ENCODE measurements at regions not wholly inside any gene's neighbourhood (a gene's known extent, or its start where the extent isn't known, plus 50 kb on each side); places are given as distances from the start of the nearest gene placed in this dataset.

GRCh38 chr2:204225671-204226073 lies 289.1 kb downstream of the ICOS start:
- no peak overlapping the region for H3K27ac ChIP-seq
- no peaks in the 10 kb centered on the region for H3K9me3 ChIP-seq (ENCODE audit: low read depth, low read length)
- TF ChIP-seq EZH2 (IDR thresholded peaks at IDR 0.05) = no peak
- H3K36me3 ChIP-seq (ENCODE audit: insufficient read depth, low read length) = no peaks in the 10 kb centered on the region
- no peak overlapping the region for H3K4me3 ChIP-seq
- no peak overlapping the region for H3K9ac ChIP-seq (ENCODE audit: insufficient read length)
- DNase-seq (ENCODE audit: low read depth, low spot score) = no peak

- no peak for DNase-seq (ENCODE audit: low read depth, low spot score)
- H3K4me3 ChIP-seq = no peak overlapping the region
- no peaks in the 10 kb centered on the region for H3K9me3 ChIP-seq (ENCODE audit: low read depth, low read length)
- no peak for TF ChIP-seq EZH2 (IDR thresholded peaks at IDR 0.05)
- no peaks in the 10 kb centered on the region for H3K36me3 ChIP-seq (ENCODE audit: insufficient read depth, low read length)
- H3K27ac ChIP-seq = no peak overlapping the region
- no peak overlapping the region for H3K9ac ChIP-seq (ENCODE audit: insufficient read length)
These were observed 289.8 kb downstream of the ICOS start for GRCh38 chr2:204226305-204226880.

DNA sequence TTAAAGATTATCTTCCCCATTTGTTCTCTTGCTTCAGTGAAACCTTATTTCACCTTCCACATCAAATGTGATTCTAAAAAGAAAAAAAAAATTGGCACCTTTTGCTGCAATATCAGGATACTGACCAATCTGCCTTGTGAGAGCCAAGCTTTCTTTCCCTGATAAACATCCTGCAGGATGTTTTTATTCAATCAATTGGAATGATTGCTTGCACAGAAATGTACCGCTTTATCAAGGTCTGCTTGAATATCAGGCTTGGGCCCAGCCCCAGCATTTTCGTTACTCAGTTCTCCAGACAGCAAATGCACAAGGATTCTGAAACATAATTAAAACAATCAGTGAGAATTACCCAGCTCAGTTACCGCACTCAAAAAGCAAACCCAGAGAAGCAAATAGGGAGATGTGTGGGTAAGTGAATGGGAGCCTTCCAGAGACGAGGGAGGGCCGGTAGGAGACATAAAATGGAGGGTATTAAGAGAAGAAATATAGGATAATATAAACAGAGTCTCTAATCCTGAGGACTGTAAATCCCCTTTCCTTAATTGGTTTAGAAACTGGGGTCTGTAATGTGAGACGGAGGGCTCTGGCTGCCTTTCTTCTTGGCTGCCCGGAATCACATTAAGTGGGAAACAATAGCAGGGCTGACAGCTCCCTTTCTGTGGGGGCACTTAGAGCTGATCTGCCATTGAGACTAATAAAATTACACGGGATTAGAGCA lies 291.8 kb downstream of the ICOS start:
- Histone ChIP-seq H3K4me3 (no peak overlapping the region), H3K36me3 (ENCODE audit: insufficient read depth, low read length) (no peaks in the 10 kb centered on the region), H3K9me3 (ENCODE audit: low read depth, low read length) (no peaks in the 10 kb centered on the region), H3K27ac (no peak overlapping the region), H3K9ac (ENCODE audit: insufficient read length) (no peak overlapping the region)
- TF ChIP-seq EZH2 (IDR thresholded peaks at IDR 0.05) = no peak
- TF ChIP-seq POLR2AphosphoS5 (IDR thresholded peaks at IDR 0.05; ENCODE audit: borderline replicate concordance, low read depth, low read length) = no peak
- TF ChIP-seq FOXP2 (optimal IDR thresholded peaks at IDR 0.05; ENCODE audit: control extremely low read depth, extremely low read length, insufficient read depth) = no peak
- no peak for DNase-seq (ENCODE audit: low read depth, low spot score)

GRCh38 chr2:204234248-204234647 lies 297.7 kb downstream of the ICOS start:
- Histone ChIP-seq H3K36me3 (ENCODE audit: insufficient read depth, low read length) (no peaks in the 10 kb centered on the region), H3K4me3 (no peak overlapping the region), H3K9me3 (ENCODE audit: low read depth, low read length) (no peaks in the 10 kb centered on the region), H3K9ac (ENCODE audit: insufficient read length) (no peak overlapping the region), H3K27ac (no peak overlapping the region)
- TF ChIP-seq EZH2 (IDR thresholded peaks at IDR 0.05) (no peak), FOXP2 (optimal IDR thresholded peaks at IDR 0.05; ENCODE audit: control extremely low read depth, extremely low read length, insufficient read depth) (no peak), POLR2AphosphoS5 (IDR thresholded peaks at IDR 0.05; ENCODE audit: borderline replicate concordance, low read depth, low read length) (no peak)
- no peak for DNase-seq (ENCODE audit: low read depth, low spot score)

DNA sequence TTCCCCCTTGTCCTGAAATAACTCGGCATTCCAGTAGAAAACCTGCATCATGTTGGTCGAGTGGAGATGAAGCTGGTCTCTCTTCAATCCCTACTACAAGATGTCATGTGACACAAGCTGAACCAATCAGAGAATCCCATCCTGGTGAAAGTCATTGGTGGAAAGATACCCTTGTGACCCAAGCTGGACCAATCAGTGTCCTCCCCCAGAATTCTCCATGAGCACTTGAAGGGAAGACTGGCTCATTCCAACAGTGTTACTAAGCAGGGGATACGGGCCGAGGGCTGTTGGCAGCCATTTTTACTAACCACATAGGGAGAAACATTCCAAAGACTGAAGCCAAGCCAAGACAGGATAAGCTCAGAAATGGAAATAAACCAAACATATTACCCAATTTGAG lies 298.3 kb downstream of the ICOS start:
- Histone ChIP-seq H3K27ac (no peak overlapping the region), H3K4me3 (no peak overlapping the region), H3K9me3 (ENCODE audit: low read depth, low read length) (no peaks in the 10 kb centered on the region), H3K9ac (ENCODE audit: insufficient read length) (no peak overlapping the region), H3K36me3 (ENCODE audit: insufficient read depth, low read length) (no peaks in the 10 kb centered on the region)
- TF ChIP-seq POLR2AphosphoS5 (IDR thresholded peaks at IDR 0.05; ENCODE audit: borderline replicate concordance, low read depth, low read length) = no peak
- DNase-seq (ENCODE audit: low read depth, low spot score) = no peak

DNA sequence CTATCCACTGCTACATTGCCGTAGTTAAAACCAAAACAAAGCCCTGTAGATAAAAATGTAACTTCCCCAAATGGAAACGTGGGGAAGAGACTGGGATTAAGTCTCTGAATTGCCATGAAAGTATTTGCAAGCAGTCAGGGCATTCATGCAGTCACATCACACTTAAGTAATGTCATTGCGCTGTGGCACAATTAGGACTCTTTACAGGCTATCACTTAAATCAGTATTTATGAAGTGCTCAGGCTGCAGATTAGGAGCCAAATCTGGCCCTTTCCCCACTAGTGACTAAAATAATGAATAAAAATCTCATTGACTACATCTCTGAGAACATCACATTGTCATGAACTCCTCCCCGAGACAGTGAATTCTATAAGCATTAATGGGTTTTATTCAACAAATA lies 300.9 kb downstream of the ICOS start:
- no peak overlapping the region for H3K27ac ChIP-seq
- H3K9ac ChIP-seq (ENCODE audit: insufficient read length) = no peak overlapping the region
- H3K36me3 ChIP-seq (ENCODE audit: insufficient read depth, low read length) = no peaks in the 10 kb centered on the region
- no peak for DNase-seq (ENCODE audit: low read depth, low spot score)
- no peak overlapping the region for H3K4me3 ChIP-seq
- TF ChIP-seq EZH2 (IDR thresholded peaks at IDR 0.05) (no peak), POLR2AphosphoS5 (IDR thresholded peaks at IDR 0.05; ENCODE audit: borderline replicate concordance, low read depth, low read length) (no peak)
- H3K9me3 ChIP-seq (ENCODE audit: low read depth, low read length) = no peaks in the 10 kb centered on the region

DNA sequence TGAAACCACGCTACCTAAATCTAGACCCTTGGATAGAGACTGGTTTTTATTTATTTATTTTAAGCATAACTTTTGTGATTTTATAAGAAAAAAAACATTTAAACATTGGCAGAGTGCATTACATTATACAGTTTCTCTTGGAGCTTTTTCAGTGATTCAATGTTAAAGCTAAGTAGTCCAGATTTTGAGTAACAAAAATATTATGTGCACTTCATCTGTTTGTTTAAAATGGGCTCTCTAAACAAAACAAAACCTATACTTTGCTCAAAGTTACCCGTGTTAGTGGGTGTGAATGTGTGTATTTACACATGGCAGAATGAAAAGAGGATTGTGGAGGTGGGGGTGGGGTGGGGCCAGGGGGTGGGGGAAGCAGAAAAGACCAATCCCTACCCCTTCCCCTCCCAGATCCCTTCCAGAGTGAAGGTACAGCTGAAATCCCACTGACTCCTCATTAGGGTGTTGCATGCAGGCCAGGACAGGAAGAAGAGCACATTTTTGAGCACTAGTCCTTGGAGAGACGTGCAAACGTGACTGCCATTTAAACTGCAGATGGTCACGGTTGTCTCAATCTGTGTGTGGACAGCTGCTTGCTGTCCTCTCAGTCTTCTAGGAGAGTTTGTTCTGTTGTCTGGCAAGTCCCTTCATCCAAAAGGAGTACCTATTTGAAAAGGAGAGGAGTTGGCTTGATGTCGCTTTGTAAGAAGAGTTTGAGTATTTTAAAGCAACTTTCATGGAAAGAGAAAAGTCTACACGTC lies 303.0 kb downstream of the ICOS start:
- Histone ChIP-seq H3K27ac (no peak overlapping the region), H3K36me3 (ENCODE audit: insufficient read depth, low read length) (no peaks in the 10 kb centered on the region), H3K9ac (ENCODE audit: insufficient read length) (no peak overlapping the region), H3K4me3 (no peak overlapping the region), H3K9me3 (ENCODE audit: low read depth, low read length) (no peaks in the 10 kb centered on the region)
- no peak for TF ChIP-seq EZH2 (IDR thresholded peaks at IDR 0.05)
- TF ChIP-seq POLR2AphosphoS5 (IDR thresholded peaks at IDR 0.05; ENCODE audit: borderline replicate concordance, low read depth, low read length) = no peak
- TF ChIP-seq FOXP2 (optimal IDR thresholded peaks at IDR 0.05; ENCODE audit: control extremely low read depth, extremely low read length, insufficient read depth) = no peak
- no peak for DNase-seq (ENCODE audit: low read depth, low spot score)

DNA sequence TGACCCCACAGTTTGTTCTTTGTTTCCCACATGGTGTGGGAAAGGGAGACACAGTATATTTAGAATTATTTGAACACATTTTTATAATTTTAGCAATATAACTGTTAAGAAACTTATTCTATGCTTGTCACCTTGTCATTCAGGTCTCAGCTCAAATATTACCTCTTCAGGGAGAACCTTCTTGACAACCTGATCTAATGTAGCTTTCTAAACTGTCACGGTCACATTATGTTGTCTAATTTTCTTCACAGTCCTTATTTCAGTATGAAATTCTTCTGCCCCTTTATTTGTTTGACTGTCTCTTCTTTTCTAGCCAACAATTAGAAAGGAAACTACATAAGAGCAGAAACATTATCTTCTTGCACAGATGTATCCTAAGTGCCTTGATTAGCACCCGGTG lies 304.3 kb upstream of the PARD3B start:
- no peak for DNase-seq (ENCODE audit: low read depth, low spot score)
- TF ChIP-seq EZH2 (IDR thresholded peaks at IDR 0.05) (no peak), POLR2AphosphoS5 (IDR thresholded peaks at IDR 0.05; ENCODE audit: borderline replicate concordance, low read depth, low read length) (no peak), FOXP2 (optimal IDR thresholded peaks at IDR 0.05; ENCODE audit: control extremely low read depth, extremely low read length, insufficient read depth) (no peak)

DNA sequence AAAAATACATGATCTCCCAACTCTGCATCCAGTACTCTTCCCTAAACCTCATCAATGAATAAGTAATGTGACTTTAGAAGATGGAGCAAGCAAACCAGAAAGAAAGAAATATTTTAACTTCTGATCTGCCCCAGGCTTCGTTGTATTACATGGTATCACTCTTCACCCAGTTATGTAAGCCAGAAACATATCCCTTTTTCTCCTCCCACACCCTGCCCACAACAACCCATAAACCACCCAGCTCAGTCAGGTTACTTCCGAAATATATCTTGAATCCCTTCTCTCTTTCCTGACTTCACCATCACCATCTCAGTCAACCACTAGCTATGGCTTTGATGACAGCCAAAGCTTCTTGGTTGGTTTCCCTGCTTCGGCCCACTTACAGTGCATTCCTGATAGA lies 295.8 kb upstream of the PARD3B start:
- Histone ChIP-seq H3K27ac (no peak overlapping the region), H3K9ac (ENCODE audit: insufficient read length) (no peak overlapping the region), H3K9me3 (ENCODE audit: low read depth, low read length) (no peaks in the 10 kb centered on the region), H3K4me3 (no peak overlapping the region), H3K36me3 (ENCODE audit: insufficient read depth, low read length) (no peaks in the 10 kb centered on the region)
- DNase-seq (ENCODE audit: low read depth, low spot score) = no peak
- TF ChIP-seq EZH2 (IDR thresholded peaks at IDR 0.05) (no peak), POLR2AphosphoS5 (IDR thresholded peaks at IDR 0.05; ENCODE audit: borderline replicate concordance, low read depth, low read length) (no peak), FOXP2 (optimal IDR thresholded peaks at IDR 0.05; ENCODE audit: control extremely low read depth, extremely low read length, insufficient read depth) (no peak)

More for the DNA sequence above, 304.3 kb upstream of the PARD3B start:
- H3K9me3 ChIP-seq (ENCODE audit: low read depth, low read length) = no peaks in the 10 kb centered on the region
- H3K4me3 ChIP-seq = no peak overlapping the region
- no peak overlapping the region for H3K9ac ChIP-seq (ENCODE audit: insufficient read length)
- H3K36me3 ChIP-seq (ENCODE audit: insufficient read depth, low read length) = no peaks in the 10 kb centered on the region
- no peak overlapping the region for H3K27ac ChIP-seq
